ENCODE measurements at regions not wholly inside any gene's neighbourhood (a gene's known extent, or its start where the extent isn't known, plus 50 kb on each side); places are given as distances from the start of the nearest gene placed in this dataset.

DNA sequence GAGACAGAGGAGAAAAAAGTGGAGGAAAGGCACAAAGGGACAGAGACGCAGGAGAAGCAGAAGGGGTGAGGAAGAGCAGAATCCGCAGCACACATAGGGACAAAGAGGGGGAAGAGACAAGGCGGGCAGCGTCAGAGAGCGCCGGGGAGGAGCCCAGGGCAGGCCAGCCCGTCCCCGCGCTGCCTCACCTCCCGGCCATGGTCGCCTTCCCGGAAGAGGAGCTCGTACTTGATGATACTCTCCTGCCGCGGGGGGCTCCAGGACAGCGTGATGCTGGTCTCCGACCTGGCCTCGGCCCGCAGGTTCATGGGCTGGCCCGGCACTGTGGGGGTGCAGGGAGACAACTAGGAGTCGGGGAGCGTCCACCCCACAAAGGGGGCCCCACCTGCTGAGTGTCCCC, 100.6 kb downstream of the PTPRS start:
- no peaks in the 10 kb centered on the region for H3K79me2 ChIP-seq (ENCODE audit: control insufficient read depth in 1 of 2, insufficient read depth in 2 of 2, low read length in 2 of 2)
- no peak overlapping the region for H3K23ac ChIP-seq (ENCODE audit: insufficient read length)
- DNase-seq (ENCODE audit: low read depth in 1 of 2, low spot score in 2 of 2) (no peak), FAIRE-seq (no peak)
- no peak overlapping the region for H4K91ac ChIP-seq (replicated peaks; ENCODE audit: insufficient read length, low read length)
- H2AK5ac ChIP-seq (ENCODE audit: low read depth, low read length): no peak overlapping the region
- peaks cover 0 to 6% of the 10 kb centered on the region in 2 experiments for H4K20me1 ChIP-seq (replicated peaks in 1 of 2; ENCODE audit: control insufficient read depth in 1 of 2, insufficient read depth in 2 of 2, low read length in 2 of 2)
- no peaks in the 10 kb centered on the region for H3K4me1 ChIP-seq (replicated peaks in 1 of 4; ENCODE audit: control insufficient read depth in 3 of 4, insufficient read depth in 4 of 4, low read length in 3 of 4)
- TF ChIP-seq KDM4A (IDR thresholded peaks at IDR 0.05; ENCODE audit: low read depth, low read length, severe bottlenecking): no peak
- H2BK5ac ChIP-seq (ENCODE audit: low read depth, low read length): no peak overlapping the region
- no peak overlapping the region for H4K5ac ChIP-seq (ENCODE audit: insufficient read length, low read depth, low read length)
- no peak overlapping the region for H3K14ac ChIP-seq (ENCODE audit: insufficient read length)
- ChIA-PET CTCF (ENCODE audit: partially characterized antibody) (interaction anchor here (1.2 kb wide), 1 partner anchor 70 kb away, joined by 3 read pairs; no protein-coding TSS in a partner anchor), POLR2A (ENCODE audit: partially characterized antibody) (no interaction called here)
- no peak overlapping the region for H3K4ac ChIP-seq (replicated peaks; ENCODE audit: insufficient read length, low read depth, low read length)
- no peak overlapping the region for H2BK20ac ChIP-seq (ENCODE audit: low read length)
- no peak overlapping the region for H3K56ac ChIP-seq (replicated peaks; ENCODE audit: insufficient read length, low read depth, low read length)
- no peak overlapping the region for H2BK120ac ChIP-seq (replicated peaks; ENCODE audit: low read depth, low read length)
- H3K4me2 ChIP-seq (ENCODE audit: insufficient read depth in 1 of 2, low read depth in 2 of 2, low read length in 2 of 2): no peak overlapping the region
- H2BK12ac ChIP-seq (ENCODE audit: low read depth, low read length): no peak overlapping the region
- H3K9me3 ChIP-seq (ENCODE audit: insufficient read depth in 2 of 2, low read depth in 1 of 2, low read length in 1 of 2): no peaks in the 10 kb centered on the region
- H3K23me2 ChIP-seq (ENCODE audit: low read depth, low read length): 0 out of 2 replicates have a peak, but pooled peaks cover 2% of the 10 kb centered on the region
- WGBS, 2 experiments (ENCODE audit: extremely low coverage in 1 of 2, insufficient coverage in 1 of 2, insufficient read length in 1 of 2, insufficient replicate concordance in 2 of 2, low coverage in 1 of 2, low lambda C conversion rate in 2 of 2, missing lambda C conversion rate in 1 of 2): 90% methylated on average over 22 of the region's 22 CpGs; no CpG with 5 or more reads in 1 of the 2 experiments
- peaks cover 0 to 29% (median 18%) of the 10 kb centered on the region in 4 experiments; a peak in 6 of 8 replicates for H3K36me3 ChIP-seq (ENCODE audit: control insufficient read depth in 2 of 4, insufficient read depth in 4 of 4, low read length in 3 of 4)
- H3K18ac ChIP-seq (ENCODE audit: extremely low read depth, low read length): no peak overlapping the region; the same call in 1 of the 2 replicates
- no peak overlapping the region for H3K9ac ChIP-seq (replicated peaks in 1 of 4; ENCODE audit: extremely low read depth in 1 of 4, low read depth in 3 of 4, low read length in 3 of 4)
- H2BK15ac ChIP-seq (ENCODE audit: low read length): no peak overlapping the region
- peaks cover 5% of the 10 kb centered on the region; the same call in 1 of the 2 replicates for H3K79me1 ChIP-seq (ENCODE audit: low read depth, low read length)
- H3K27me3 ChIP-seq (replicated peaks in 1 of 4; ENCODE audit: control insufficient read depth in 3 of 4, extremely low read depth in 1 of 4, insufficient read depth in 3 of 4, low read length in 3 of 4): no peaks in the 10 kb centered on the region
- H3K27ac ChIP-seq (ENCODE audit: low read depth, low read length): no peak overlapping the region
- no peak overlapping the region for H4K8ac ChIP-seq (ENCODE audit: extremely low read depth, insufficient read depth, low read length)
- no peak overlapping the region for H3K4me3 ChIP-seq (ENCODE audit: extremely low read depth in 1 of 4, insufficient read depth in 2 of 4, low read depth in 3 of 4, low read length in 4 of 4)
- no peak overlapping the region for H2AFZ ChIP-seq (ENCODE audit: low read length)

All from H1 (cell line).